HepG2 (cell line): ENCODE measurements at regions not wholly inside any gene's neighbourhood (a gene's known extent, or its start where the extent isn't known, plus 50 kb on each side); places are given as distances from the start of the nearest gene placed in this dataset.

Source experiments
- ATAC-seq: fragments of 200-7000 bp; cut with Tn5 transposase; 3 replicates; pipeline ENCODE4 v1.9.1; 2020; ENCODE audit warnings: mild to moderate bottlenecking, moderate library complexity
- BruUV-seq: library from RNA; stranded (reverse); fragments of 400-500 nt; replicated peaks from 2 replicates; lab custom pipeline; 2021; lab: Mats Ljungman, UMichigan
- CTCF ChIA-PET: fragments of 300-600 bp; formaldehyde crosslinking; extraction: SDS; loops from one replicate; lab custom pipeline; 2021; ENCODE audit warnings: low total read pairs, inconsistent platforms, low intra/inter-chr PET ratio; lab: Yijun Ruan, JAX
- POLR2A ChIA-PET: fragments of 350-600 bp; sonication (Branson Sonifier 250); formaldehyde crosslinking; loops from one replicate; lab custom pipeline; 2020; ENCODE audit warnings: antibody characterized with exemption, inconsistent platforms; lab: Yijun Ruan, JAX
- DNase-seq: peaks from one replicate; pipeline ENCODE4 v3.0.0-alpha.2; 2015; ENCODE audit warnings: low spot score
- FAIRE-seq: peaks from 3 replicates; lab custom pipeline; 2011; peaks lifted over from hg19 to GRCh38; lab: Jason Lieb, UNC
- H2AFZ ChIP-seq: one replicate; pipeline ENCODE4 v1.6.1; 2011; ENCODE audit warnings: low read length, inconsistent platforms
- H3K27ac ChIP-seq: fragments of 300-600 bp; 3 replicates; pipeline ENCODE4 v1.8.0; 2011; ENCODE audit warnings: mixed run types, mild to moderate bottlenecking, mixed read lengths, low read length, inconsistent platforms; ENCODE audit not compliant: insufficient read depth; ENCODE audit errors: extremely low read length
- H3K27me3 ChIP-seq, 2 experiments: fragments of 200-600 bp in 1 of 2; 2 replicates in 1 of 2; 3 replicates in 1 of 2; pipeline versions ENCODE4 v1.6.0 to v1.8.0; 2011; ENCODE audit warnings: low read length in 2 of 2, mild to moderate bottlenecking in 2 of 2, moderate library complexity in 2 of 2, inconsistent platforms in 1 of 2; ENCODE audit not compliant: insufficient read depth in 2 of 2, control insufficient read depth in 1 of 2
- H3K36me3 ChIP-seq, 2 experiments: fragments of 200-600 bp in 1 of 2; replicated peaks in 1 of 2; 2 replicates in 1 of 2; 3 replicates in 1 of 2; pipeline versions ENCODE4 v1.5.1 to v1.8.0; 2011; ENCODE audit warnings: low read length in 2 of 2, inconsistent platforms in 1 of 2; ENCODE audit not compliant: insufficient read depth in 2 of 2, control insufficient read depth in 1 of 2
- H3K4me1 ChIP-seq: 2 replicates; pipeline ENCODE4 v1.5.1; 2012; ENCODE audit warnings: low read length, inconsistent platforms; ENCODE audit not compliant: insufficient read depth
- H3K4me2 ChIP-seq: 2 replicates; pipeline ENCODE4 v1.6.0; 2011; ENCODE audit warnings: low read depth, low read length, inconsistent platforms
- H3K4me3 ChIP-seq, 3 experiments: fragments of 200-600 bp in 1 of 3; sonication (generic), shearing (Covaris generic) in 1 of 3; replicated peaks in 1 of 3; 2 replicates each; pipeline ENCODE4 v1.5.1; 2011 to 2016; ENCODE audit warnings: low read length in 3 of 3, inconsistent platforms in 2 of 3, low read depth in 2 of 3, mild to moderate bottlenecking in 2 of 3, control low read depth in 1 of 3, mixed read lengths in 1 of 3; ENCODE audit not compliant: insufficient read depth in 1 of 3
- H3K79me2 ChIP-seq: one replicate; pipeline ENCODE4 v1.6.1; 2011; ENCODE audit warnings: low read length, inconsistent platforms; ENCODE audit not compliant: insufficient read depth
- H3K9ac ChIP-seq: 2 replicates; pipeline ENCODE4 v1.6.0; 2011; ENCODE audit warnings: mild to moderate bottlenecking, low read depth, low read length, inconsistent platforms; ENCODE audit not compliant: insufficient read depth
- H3K9me3 ChIP-seq: 2 replicates; pipeline ENCODE4 v1.5.1; 2012; ENCODE audit warnings: mild to moderate bottlenecking, low read length
- H4K20me1 ChIP-seq: 2 replicates; pipeline ENCODE4 v1.6.0; 2011; ENCODE audit warnings: inconsistent platforms, mild to moderate bottlenecking, low read length, moderate library complexity; ENCODE audit not compliant: insufficient read depth
- MEIS1 ChIP-seq: sonication (generic); formaldehyde crosslinking; IDR thresholded peaks from 2 replicates; pipeline ENCODE4 v1.9.0; 2021; ENCODE audit warnings: mild to moderate bottlenecking, missing genetic modification reagents, moderate library complexity, borderline replicate concordance
- NCOA1 ChIP-seq: sonication (generic); formaldehyde crosslinking; IDR thresholded peaks from 2 replicates; pipeline ENCODE4 v1.9.0; 2021; ENCODE audit warnings: missing genetic modification reagents
- PAX8 ChIP-seq: sonication (generic); formaldehyde crosslinking; IDR thresholded peaks from 2 replicates; pipeline ENCODE4 v1.8.0; 2022; ENCODE audit warnings: mild to moderate bottlenecking, missing genetic modification reagents, borderline replicate concordance
- TMF1 ChIP-seq: sonication (generic); formaldehyde crosslinking; IDR thresholded peaks from 2 replicates; pipeline ENCODE4 v1.8.1; 2022; ENCODE audit warnings: low read depth, missing genetic modification reagents
- ZIK1 ChIP-seq: sonication (generic); formaldehyde crosslinking; IDR thresholded peaks from 2 replicates; pipeline ENCODE4 v1.5.0; 2020; ENCODE audit warnings: mild to moderate bottlenecking, low read depth, missing genetic modification reagents, borderline replicate concordance
- ZNF549 ChIP-seq: sonication (generic); formaldehyde crosslinking; IDR thresholded peaks from 2 replicates; pipeline ENCODE4 v1.5.0; 2020; ENCODE audit warnings: missing genetic modification reagents
- WGBS: methylation state at CpG from one replicate; pipeline ENCODE4 v1.1.6; 2017; ENCODE audit warnings: low lambda C conversion rate; 5-methylcytosine and 5-hydroxymethylcytosine counted together
- in situ Hi-C: cut with HindIII; loops from 2 replicates; pipeline ENCODE4 v1.10.0; 2017; ENCODE audit warnings: low pct_unique_long_range_greater_than_20kb; ENCODE audit not compliant: extremely low pct_ligation_motif_present
- intact Hi-C: fragments of 100-400 bp; cut with micrococcal nuclease; formaldehyde crosslinking; loops from one replicate; pipeline ENCODE4 v1.10.0; 2022; ENCODE audit not compliant: unreplicated experiment
- TF ChIP-seq, protein P1 (sequence below): fragments of 450-650 bp; IDR thresholded peaks from 2 replicates; pipeline ENCODE4 v1.6.1; 2016
- TF ChIP-seq, protein P2 (sequence below), 2 experiments: sonication (generic) in 1 of 2; formaldehyde crosslinking in 1 of 2; IDR thresholded peaks; 2 replicates each; pipeline versions ENCODE4 v1.5.1 to v1.6.1; 2011 to 2020; ENCODE audit warnings: borderline replicate concordance in 1 of 2, low read depth in 1 of 2, low read length in 1 of 2, mild to moderate bottlenecking in 1 of 2, missing genetic modification reagents in 1 of 2, moderate library complexity in 1 of 2
- TF ChIP-seq, protein P3 (sequence below): sonication (generic); formaldehyde crosslinking; IDR thresholded peaks from 2 replicates; pipeline ENCODE4 v1.5.0; 2020; ENCODE audit warnings: missing genetic modification reagents

DNA sequence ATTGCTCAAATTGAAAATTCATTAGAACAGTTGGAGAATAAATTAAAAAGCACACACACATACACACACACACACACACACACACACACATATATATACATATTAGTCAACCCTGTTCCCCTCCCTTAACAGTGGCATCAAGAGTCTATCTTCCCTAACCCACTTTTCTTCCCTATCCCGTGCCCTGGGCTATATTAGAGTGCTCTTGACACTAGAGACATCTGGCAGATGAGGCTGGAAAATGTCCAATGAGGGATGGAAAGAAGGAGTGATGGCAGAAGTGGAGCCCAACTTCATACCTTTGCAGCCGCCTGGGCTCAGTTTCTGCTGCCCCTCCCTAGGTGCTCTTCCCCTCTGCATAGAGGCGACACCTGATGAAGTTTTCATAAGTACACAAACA, 172.4 kb upstream of the NUDT4 start:
- no peak overlapping the region for H3K4me3 ChIP-seq
- no peaks in the 10 kb centered on the region for H3K79me2 ChIP-seq
- no peaks in the 10 kb centered on the region for H4K20me1 ChIP-seq
- FAIRE-seq (no peak), ATAC-seq (no peak), DNase-seq (no peak)
- BruUV-seq = no TSS peak
- H3K4me1 ChIP-seq = peaks cover 3% of the 10 kb centered on the region; the same call in 1 of the 2 replicates
- no peaks in the 10 kb centered on the region for H3K36me3 ChIP-seq
- WGBS = 30% methylated on average over 3 of the region's 3 CpGs
- H3K27ac ChIP-seq = no peak overlapping the region
- peaks cover 0 to 1% of the 10 kb centered on the region in 2 experiments; a peak in 2 of 5 replicates for H3K27me3 ChIP-seq
- in situ Hi-C loops = no loop called here
- CTCF ChIA-PET = no interaction called here
- no peak overlapping the region for H3K9ac ChIP-seq
- H3K4me2 ChIP-seq = no peak overlapping the region
- POLR2A ChIA-PET = no interaction called here
- intact Hi-C loops = no loop called here
- H3K9me3 ChIP-seq = no peaks in the 10 kb centered on the region
- no peak overlapping the region for H2AFZ ChIP-seq
- TF ChIP-seq, protein P1, sequence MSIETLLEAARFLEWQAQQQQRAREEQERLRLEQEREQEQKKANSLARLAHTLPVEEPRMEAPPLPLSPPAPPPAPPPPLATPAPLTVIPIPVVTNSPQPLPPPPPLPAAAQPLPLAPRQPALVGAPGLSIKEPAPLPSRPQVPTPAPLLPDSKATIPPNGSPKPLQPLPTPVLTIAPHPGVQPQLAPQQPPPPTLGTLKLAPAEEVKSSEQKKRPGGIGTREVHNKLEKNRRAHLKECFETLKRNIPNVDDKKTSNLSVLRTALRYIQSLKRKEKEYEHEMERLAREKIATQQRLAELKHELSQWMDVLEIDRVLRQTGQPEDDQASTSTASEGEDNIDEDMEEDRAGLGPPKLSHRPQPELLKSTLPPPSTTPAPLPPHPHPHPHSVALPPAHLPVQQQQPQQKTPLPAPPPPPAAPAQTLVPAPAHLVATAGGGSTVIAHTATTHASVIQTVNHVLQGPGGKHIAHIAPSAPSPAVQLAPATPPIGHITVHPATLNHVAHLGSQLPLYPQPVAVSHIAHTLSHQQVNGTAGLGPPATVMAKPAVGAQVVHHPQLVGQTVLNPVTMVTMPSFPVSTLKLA = no peak
- TF ChIP-seq NCOA1 (CRISPR knock-in tag) (no peak), PAX8 (CRISPR knock-in tag) (no peak), MEIS1 (CRISPR knock-in tag) (no peak), ZIK1 (CRISPR knock-in tag) (no peak), ZNF549 (CRISPR knock-in tag) (no peak), TMF1 (CRISPR knock-in tag) (no peak)
- TF ChIP-seq, protein P2, sequence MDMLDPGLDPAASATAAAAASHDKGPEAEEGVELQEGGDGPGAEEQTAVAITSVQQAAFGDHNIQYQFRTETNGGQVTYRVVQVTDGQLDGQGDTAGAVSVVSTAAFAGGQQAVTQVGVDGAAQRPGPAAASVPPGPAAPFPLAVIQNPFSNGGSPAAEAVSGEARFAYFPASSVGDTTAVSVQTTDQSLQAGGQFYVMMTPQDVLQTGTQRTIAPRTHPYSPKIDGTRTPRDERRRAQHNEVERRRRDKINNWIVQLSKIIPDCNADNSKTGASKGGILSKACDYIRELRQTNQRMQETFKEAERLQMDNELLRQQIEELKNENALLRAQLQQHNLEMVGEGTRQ (IDR thresholded peaks at IDR 0.05; ENCODE audit: low read depth, low read length) = no peak
- TF ChIP-seq, protein P2 (CRISPR knock-in tag; IDR thresholded peaks at IDR 0.05; ENCODE audit: borderline replicate concordance) = no peak
- TF ChIP-seq, protein P3, sequence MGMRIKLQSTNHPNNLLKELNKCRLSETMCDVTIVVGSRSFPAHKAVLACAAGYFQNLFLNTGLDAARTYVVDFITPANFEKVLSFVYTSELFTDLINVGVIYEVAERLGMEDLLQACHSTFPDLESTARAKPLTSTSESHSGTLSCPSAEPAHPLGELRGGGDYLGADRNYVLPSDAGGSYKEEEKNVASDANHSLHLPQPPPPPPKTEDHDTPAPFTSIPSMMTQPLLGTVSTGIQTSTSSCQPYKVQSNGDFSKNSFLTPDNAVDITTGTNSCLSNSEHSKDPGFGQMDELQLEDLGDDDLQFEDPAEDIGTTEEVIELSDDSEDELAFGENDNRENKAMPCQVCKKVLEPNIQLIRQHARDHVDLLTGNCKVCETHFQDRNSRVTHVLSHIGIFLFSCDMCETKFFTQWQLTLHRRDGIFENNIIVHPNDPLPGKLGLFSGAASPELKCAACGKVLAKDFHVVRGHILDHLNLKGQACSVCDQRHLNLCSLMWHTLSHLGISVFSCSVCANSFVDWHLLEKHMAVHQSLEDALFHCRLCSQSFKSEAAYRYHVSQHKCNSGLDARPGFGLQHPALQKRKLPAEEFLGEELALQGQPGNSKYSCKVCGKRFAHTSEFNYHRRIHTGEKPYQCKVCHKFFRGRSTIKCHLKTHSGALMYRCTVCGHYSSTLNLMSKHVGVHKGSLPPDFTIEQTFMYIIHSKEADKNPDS (CRISPR knock-in tag) = no peak
